Gastroesophageal sphincter (tissue), 3 donors: ENCODE measurements at regions not wholly inside any gene's neighbourhood (a gene's known extent, or its start where the extent isn't known, plus 50 kb on each side); places are given as distances from the start of the nearest gene placed in this dataset.
"Not testable (repeated sequence)": the region's sequence is repeated elsewhere in the genome, so short reads cannot be mapped to it uniquely, and the experiment has no call there.

Source experiments
- POLR2A ChIP-seq, 2 donors: fragments of 450-650 bp; IDR thresholded peaks; one replicate each; pipeline ENCODE4 v1.6.1; 2017; ENCODE audit warnings: antibody characterized with exemption in 2 of 2, mild to moderate bottlenecking in 2 of 2, moderate library complexity in 1 of 2
- TF ChIP-seq, protein P1 (sequence below), 4 experiments: fragments of 200-600 bp in 2 of 4; fragments of 450-650 bp in 2 of 4; sonication (generic) in 1 of 4; IDR thresholded peaks; one replicate each; pipeline ENCODE4 v1.5.1; 2017 to 2019; ENCODE audit warnings: antibody characterized with exemption in 4 of 4, mild to moderate bottlenecking in 2 of 4, moderate library complexity in 2 of 4

- TF ChIP-seq, protein P1, sequence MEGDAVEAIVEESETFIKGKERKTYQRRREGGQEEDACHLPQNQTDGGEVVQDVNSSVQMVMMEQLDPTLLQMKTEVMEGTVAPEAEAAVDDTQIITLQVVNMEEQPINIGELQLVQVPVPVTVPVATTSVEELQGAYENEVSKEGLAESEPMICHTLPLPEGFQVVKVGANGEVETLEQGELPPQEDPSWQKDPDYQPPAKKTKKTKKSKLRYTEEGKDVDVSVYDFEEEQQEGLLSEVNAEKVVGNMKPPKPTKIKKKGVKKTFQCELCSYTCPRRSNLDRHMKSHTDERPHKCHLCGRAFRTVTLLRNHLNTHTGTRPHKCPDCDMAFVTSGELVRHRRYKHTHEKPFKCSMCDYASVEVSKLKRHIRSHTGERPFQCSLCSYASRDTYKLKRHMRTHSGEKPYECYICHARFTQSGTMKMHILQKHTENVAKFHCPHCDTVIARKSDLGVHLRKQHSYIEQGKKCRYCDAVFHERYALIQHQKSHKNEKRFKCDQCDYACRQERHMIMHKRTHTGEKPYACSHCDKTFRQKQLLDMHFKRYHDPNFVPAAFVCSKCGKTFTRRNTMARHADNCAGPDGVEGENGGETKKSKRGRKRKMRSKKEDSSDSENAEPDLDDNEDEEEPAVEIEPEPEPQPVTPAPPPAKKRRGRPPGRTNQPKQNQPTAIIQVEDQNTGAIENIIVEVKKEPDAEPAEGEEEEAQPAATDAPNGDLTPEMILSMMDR (IDR thresholded peaks at IDR 0.05) = not testable (repeated sequence)
- not testable (repeated sequence) for TF ChIP-seq POLR2A (IDR thresholded peaks at IDR 0.05)
Observed at GRCh38 chr4:174175836-174176235, 107.6 kb downstream of the FBXO8 start.
